ENCODE measurements at regions not wholly inside any gene's neighbourhood (a gene's known extent, or its start where the extent isn't known, plus 50 kb on each side); places are given as distances from the start of the nearest gene placed in this dataset.
A peak's percentile ranks its signal among the peaks of the same experiment; 100 is the strongest.

DNA sequence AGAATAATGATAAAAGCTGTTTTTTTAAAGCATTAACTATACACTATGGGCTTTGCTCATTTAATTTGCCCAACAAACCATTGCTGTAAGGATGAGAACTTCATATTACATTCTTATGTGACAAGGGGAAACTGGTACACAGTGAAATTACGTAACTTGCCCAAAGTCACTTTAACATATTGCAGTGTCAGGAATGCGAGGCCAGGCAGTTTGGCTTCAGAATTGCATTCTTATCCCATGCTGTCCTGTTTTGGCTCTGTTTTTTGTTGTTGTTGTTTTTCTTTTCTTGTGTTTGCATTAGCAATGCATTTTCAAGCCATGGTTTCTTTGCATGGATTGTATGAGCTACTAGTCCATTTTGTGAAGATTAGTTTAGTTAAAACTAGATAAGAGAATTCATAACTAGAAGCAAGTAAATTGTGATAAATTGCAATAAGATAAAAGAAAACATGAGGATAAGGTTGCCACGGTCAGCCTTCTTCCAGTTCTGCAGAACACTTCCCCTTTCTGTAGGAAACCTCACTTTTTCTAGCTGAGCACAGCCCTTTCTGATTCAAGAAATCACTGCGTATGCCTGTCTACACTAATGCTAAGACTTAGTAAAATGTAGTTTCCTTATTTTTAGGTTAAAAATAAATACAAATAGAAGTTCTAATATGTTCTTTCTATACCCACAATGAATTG lies 221.3 kb upstream of the KCNJ16 start:
- Histone ChIP-seq H3K79me1 (ENCODE audit: low read length) (peaks cover 2% of the 10 kb centered on the region), H3K4me3 (ENCODE audit: low read depth, low read length) (no peak overlapping the region), H3K23ac (ENCODE audit: low read length) (no peak overlapping the region), H3K4ac (ENCODE audit: low read depth, low read length) (no peak overlapping the region), H3K36me3 (ENCODE audit: control insufficient read depth in 1 of 2, insufficient read depth in 2 of 2, low read length in 2 of 2) (no peaks in the 10 kb centered on the region), H2BK5ac (ENCODE audit: low read depth, low read length, poor library complexity) (no peak overlapping the region), H3K27ac (ENCODE audit: low read depth, low read length) (no peak overlapping the region), H3K4me2 (ENCODE audit: low read length) (no peak overlapping the region), H3K9me3 (ENCODE audit: insufficient read depth, low read depth, low read length) (no peaks in the 10 kb centered on the region), H4K8ac (ENCODE audit: low read depth, low read length) (no peak overlapping the region), H4K91ac (ENCODE audit: low read depth, low read length) (no peak overlapping the region), H2AFZ (ENCODE audit: insufficient read depth, low read length, poor library complexity) (no peak overlapping the region), H3K9ac (ENCODE audit: low read length) (no peak overlapping the region), H3K79me2 (ENCODE audit: control insufficient read depth, insufficient read depth, low read length, poor library complexity) (no peaks in the 10 kb centered on the region), H2BK12ac (ENCODE audit: low read length) (no peak overlapping the region), H3K18ac (ENCODE audit: low read length) (no peak overlapping the region), H2BK120ac (ENCODE audit: insufficient read depth, low read length, poor library complexity) (no peak overlapping the region), H2AK5ac (ENCODE audit: low read length) (no peak overlapping the region), H3K14ac (ENCODE audit: low read length) (no peak overlapping the region), H4K12ac (ENCODE audit: low read depth, low read length) (no peak overlapping the region), H3K4me1 (ENCODE audit: control insufficient read depth in 1 of 2, insufficient read depth in 2 of 2, low read length in 2 of 2) (peaks cover 0 to 4% of the 10 kb centered on the region in 2 experiments), H3K27me3 (ENCODE audit: insufficient read depth, low read length) (no peaks in the 10 kb centered on the region)
- peak in 1 of 2 donors; percentile 30 for DNase-seq
- WGBS (ENCODE audit: extremely low coverage, insufficient coverage, insufficient read length): no CpG with 5 or more reads among the region's 4 CpGs

DNA sequence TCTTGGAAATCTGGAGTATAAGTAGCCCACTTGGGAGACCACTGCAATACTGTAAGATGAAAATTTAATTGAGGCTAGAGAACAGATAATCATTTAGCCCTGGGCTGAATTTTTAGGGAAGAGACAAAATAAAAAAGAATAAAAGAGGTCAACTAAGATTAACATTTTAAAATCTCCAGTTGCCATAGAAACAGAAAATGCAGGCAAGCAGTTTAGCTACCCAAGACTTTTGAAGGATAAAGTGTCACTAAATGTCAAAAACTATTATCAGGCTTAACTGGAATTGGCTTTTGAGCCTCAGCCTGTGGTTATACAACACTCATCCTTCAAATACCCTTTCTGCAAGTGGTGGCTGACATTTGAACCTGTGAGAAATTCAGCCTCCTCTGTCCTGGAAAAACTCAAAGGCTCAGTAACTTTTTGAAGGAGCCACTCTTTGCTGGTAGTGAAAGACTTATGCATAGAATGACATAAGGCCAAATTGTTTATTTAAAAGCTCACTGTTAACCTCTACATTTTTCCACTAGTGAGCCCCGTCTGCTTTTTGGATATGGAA lies 220.7 kb upstream of the KCNJ16 start:
- Histone ChIP-seq H3K27ac (ENCODE audit: low read depth, low read length) (peak overlapping the region; percentile 6), H3K4me2 (ENCODE audit: low read length) (no peak overlapping the region), H3K79me1 (ENCODE audit: low read length) (peaks cover 2% of the 10 kb centered on the region), H3K36me3 (ENCODE audit: control insufficient read depth in 1 of 2, insufficient read depth in 2 of 2, low read length in 2 of 2) (no peaks in the 10 kb centered on the region), H3K9me3 (ENCODE audit: insufficient read depth, low read depth, low read length) (no peaks in the 10 kb centered on the region), H2BK120ac (ENCODE audit: insufficient read depth, low read length, poor library complexity) (no peak overlapping the region), H3K14ac (ENCODE audit: low read length) (no peak overlapping the region), H3K79me2 (ENCODE audit: control insufficient read depth, insufficient read depth, low read length, poor library complexity) (no peaks in the 10 kb centered on the region), H2BK12ac (ENCODE audit: low read length) (no peak overlapping the region), H2AFZ (ENCODE audit: insufficient read depth, low read length, poor library complexity) (no peak overlapping the region), H2BK5ac (ENCODE audit: low read depth, low read length, poor library complexity) (no peak overlapping the region), H3K4me3 (ENCODE audit: low read depth, low read length) (no peak overlapping the region), H4K12ac (ENCODE audit: low read depth, low read length) (no peak overlapping the region), H4K8ac (ENCODE audit: low read depth, low read length) (no peak overlapping the region), H3K18ac (ENCODE audit: low read length) (no peak overlapping the region), H4K91ac (ENCODE audit: low read depth, low read length) (no peak overlapping the region), H3K27me3 (ENCODE audit: insufficient read depth, low read length) (no peaks in the 10 kb centered on the region), H3K4ac (ENCODE audit: low read depth, low read length) (no peak overlapping the region), H3K4me1 (ENCODE audit: control insufficient read depth in 1 of 2, insufficient read depth in 2 of 2, low read length in 2 of 2) (peaks cover 0 to 4% of the 10 kb centered on the region in 2 experiments), H3K23ac (ENCODE audit: low read length) (no peak overlapping the region), H2AK5ac (ENCODE audit: low read length) (no peak overlapping the region), H3K9ac (ENCODE audit: low read length) (no peak overlapping the region)
- no CpG with 5 or more reads among the region's 1 CpG for WGBS (ENCODE audit: extremely low coverage, insufficient coverage, insufficient read length)
- no peak for DNase-seq

DNA sequence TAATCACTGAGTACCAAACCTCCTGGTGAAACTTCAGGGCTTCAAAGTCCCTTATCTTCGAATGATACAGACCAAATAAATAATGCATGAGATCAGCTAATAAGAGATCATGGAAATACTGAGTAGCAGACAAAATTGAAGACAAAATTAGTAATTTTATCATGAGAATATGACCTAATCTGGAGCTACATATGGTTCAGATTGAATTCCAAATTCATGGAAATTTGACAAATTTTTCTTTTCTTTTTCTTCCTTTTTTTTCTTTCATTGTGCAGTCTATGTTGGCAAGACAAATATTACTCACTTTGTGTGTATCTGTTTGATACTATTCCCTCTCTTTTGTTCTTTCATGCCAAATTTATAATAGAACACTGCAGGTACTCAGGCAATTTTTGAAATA lies 218.1 kb upstream of the KCNJ16 start:
- WGBS (ENCODE audit: extremely low coverage, insufficient coverage, insufficient read length): no CpG with 5 or more reads among the region's 1 CpG

DNA sequence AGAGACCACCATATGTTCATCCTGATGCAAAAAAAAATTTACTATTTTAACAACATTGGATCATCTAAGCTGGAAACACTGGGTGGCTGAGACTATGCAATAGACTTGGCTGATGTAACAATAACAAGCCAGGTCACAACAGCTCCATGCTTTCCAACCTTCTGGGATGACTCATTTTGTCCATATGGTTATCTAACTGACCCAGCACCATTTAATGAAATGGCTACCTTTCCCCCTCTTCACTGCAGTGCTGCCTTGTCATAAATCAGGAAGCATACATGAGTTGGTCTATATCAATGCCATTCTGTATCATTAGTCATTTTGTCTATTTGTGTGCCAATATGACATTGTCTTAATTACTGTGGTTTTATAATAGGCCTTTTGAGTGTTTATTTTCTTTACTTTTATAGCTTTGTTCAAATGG lies 217.6 kb upstream of the KCNJ16 start:
- no peak overlapping the region for H3K4ac ChIP-seq (ENCODE audit: low read depth, low read length)
- H3K36me3 ChIP-seq (ENCODE audit: control insufficient read depth in 1 of 2, insufficient read depth in 2 of 2, low read length in 2 of 2): no peaks in the 10 kb centered on the region
- H4K12ac ChIP-seq (ENCODE audit: low read depth, low read length): no peak overlapping the region
- H2AK5ac ChIP-seq (ENCODE audit: low read length): no peak overlapping the region
- no peak overlapping the region for H2BK5ac ChIP-seq (ENCODE audit: low read depth, low read length, poor library complexity)
- no peaks in the 10 kb centered on the region for H3K27me3 ChIP-seq (ENCODE audit: insufficient read depth, low read length)
- peaks cover 0 to 4% of the 10 kb centered on the region in 2 experiments for H3K4me1 ChIP-seq (ENCODE audit: control insufficient read depth in 1 of 2, insufficient read depth in 2 of 2, low read length in 2 of 2)
- H3K27ac ChIP-seq (ENCODE audit: low read depth, low read length): no peak overlapping the region
- H2BK12ac ChIP-seq (ENCODE audit: low read length): no peak overlapping the region
- no peak overlapping the region for H4K8ac ChIP-seq (ENCODE audit: low read depth, low read length)
- no peak overlapping the region for H3K4me2 ChIP-seq (ENCODE audit: low read length)
- peak; percentile 45 to 72 for DNase-seq
- H3K14ac ChIP-seq (ENCODE audit: low read length): no peak overlapping the region
- no peak overlapping the region for H2BK120ac ChIP-seq (ENCODE audit: insufficient read depth, low read length, poor library complexity)
- H3K79me1 ChIP-seq (ENCODE audit: low read length): peaks cover 2% of the 10 kb centered on the region
- no peak overlapping the region for H3K18ac ChIP-seq (ENCODE audit: low read length)
- H3K9me3 ChIP-seq (ENCODE audit: insufficient read depth, low read depth, low read length): peaks cover 2% of the 10 kb centered on the region
- no peak overlapping the region for H4K91ac ChIP-seq (ENCODE audit: low read depth, low read length)
- H3K9ac ChIP-seq (ENCODE audit: low read length): no peak overlapping the region
- H2AFZ ChIP-seq (ENCODE audit: insufficient read depth, low read length, poor library complexity): no peak overlapping the region
- H3K4me3 ChIP-seq (ENCODE audit: low read depth, low read length): no peak overlapping the region
- no peak overlapping the region for H3K23ac ChIP-seq (ENCODE audit: low read length)
- no peaks in the 10 kb centered on the region for H3K79me2 ChIP-seq (ENCODE audit: control insufficient read depth, insufficient read depth, low read length, poor library complexity)

More for the DNA sequence above, 218.1 kb upstream of the KCNJ16 start:
- no peak overlapping the region for H4K8ac ChIP-seq (ENCODE audit: low read depth, low read length)
- H3K4me2 ChIP-seq (ENCODE audit: low read length): no peak overlapping the region
- no peak overlapping the region for H3K14ac ChIP-seq (ENCODE audit: low read length)
- DNase-seq: no peak
- peaks cover 2% of the 10 kb centered on the region for H3K79me1 ChIP-seq (ENCODE audit: low read length)
- no peak overlapping the region for H4K12ac ChIP-seq (ENCODE audit: low read depth, low read length)
- peaks cover 2% of the 10 kb centered on the region for H3K9me3 ChIP-seq (ENCODE audit: insufficient read depth, low read depth, low read length)
- H3K9ac ChIP-seq (ENCODE audit: low read length): no peak overlapping the region
- no peak overlapping the region for H3K23ac ChIP-seq (ENCODE audit: low read length)
- no peak overlapping the region for H3K27ac ChIP-seq (ENCODE audit: low read depth, low read length)
- no peaks in the 10 kb centered on the region for H3K27me3 ChIP-seq (ENCODE audit: insufficient read depth, low read length)
- peaks cover 0 to 4% of the 10 kb centered on the region in 2 experiments for H3K4me1 ChIP-seq (ENCODE audit: control insufficient read depth in 1 of 2, insufficient read depth in 2 of 2, low read length in 2 of 2)
- H3K36me3 ChIP-seq (ENCODE audit: control insufficient read depth in 1 of 2, insufficient read depth in 2 of 2, low read length in 2 of 2): no peaks in the 10 kb centered on the region
- H2BK12ac ChIP-seq (ENCODE audit: low read length): no peak overlapping the region
- no peak overlapping the region for H3K18ac ChIP-seq (ENCODE audit: low read length)
- H3K4me3 ChIP-seq (ENCODE audit: low read depth, low read length): no peak overlapping the region
- no peak overlapping the region for H4K91ac ChIP-seq (ENCODE audit: low read depth, low read length)
- no peak overlapping the region for H2AK5ac ChIP-seq (ENCODE audit: low read length)
- H3K79me2 ChIP-seq (ENCODE audit: control insufficient read depth, insufficient read depth, low read length, poor library complexity): no peaks in the 10 kb centered on the region
- no peak overlapping the region for H2AFZ ChIP-seq (ENCODE audit: insufficient read depth, low read length, poor library complexity)
- no peak overlapping the region for H3K4ac ChIP-seq (ENCODE audit: low read depth, low read length)
- H2BK120ac ChIP-seq (ENCODE audit: insufficient read depth, low read length, poor library complexity): no peak overlapping the region
- no peak overlapping the region for H2BK5ac ChIP-seq (ENCODE audit: low read depth, low read length, poor library complexity)
